H9 (cell line): ENCODE measurements at regions not wholly inside any gene's neighbourhood (a gene's known extent, or its start where the extent isn't known, plus 50 kb on each side); places are given as distances from the start of the nearest gene placed in this dataset.

Experiments used
- DNase-seq: peaks from one replicate; pipeline ENCODE4 v3.0.0-alpha.2; 2017
- H2AFZ ChIP-seq: one replicate; pipeline ENCODE4 v1.6.1; 2013; ENCODE audit warnings: mild to moderate bottlenecking, low read length, control low read depth, moderate library complexity
- H2AK5ac ChIP-seq: 2 replicates; pipeline ENCODE4 v1.6.1; 2013; ENCODE audit warnings: low read length, control low read depth, mixed read lengths; ENCODE audit not compliant: insufficient read length
- H2BK120ac ChIP-seq: one replicate; pipeline ENCODE4 v1.6.1; 2013; ENCODE audit warnings: low read depth, mild to moderate bottlenecking, low read length, control low read depth, inconsistent platforms; ENCODE audit not compliant: poor library complexity, severe bottlenecking
- H2BK12ac ChIP-seq: 2 replicates; pipeline ENCODE4 v1.6.1; 2013; ENCODE audit warnings: low read length, control low read depth, mixed read lengths, low read depth; ENCODE audit not compliant: insufficient read length
- H2BK15ac ChIP-seq: 2 replicates; pipeline ENCODE4 v1.6.1; 2013; ENCODE audit warnings: low read depth, low read length, control low read depth
- H2BK20ac ChIP-seq: one replicate; pipeline ENCODE4 v1.6.1; 2013; ENCODE audit warnings: low read depth, mild to moderate bottlenecking, low read length, control low read depth, inconsistent platforms; ENCODE audit not compliant: poor library complexity, severe bottlenecking
- H2BK5ac ChIP-seq: 2 replicates; pipeline ENCODE4 v1.6.1; 2013; ENCODE audit warnings: low read length, control low read depth, mixed read lengths; ENCODE audit not compliant: insufficient read length
- H3K14ac ChIP-seq: 2 replicates; pipeline ENCODE4 v1.6.1; 2013; ENCODE audit warnings: low read length, control low read depth; ENCODE audit not compliant: insufficient read depth
- H3K18ac ChIP-seq: 2 replicates; pipeline ENCODE4 v1.6.1; 2013; ENCODE audit warnings: low read depth, mild to moderate bottlenecking, mixed read lengths, low read length, control low read depth; ENCODE audit not compliant: insufficient read length
- H3K23ac ChIP-seq: 2 replicates; pipeline ENCODE4 v1.6.1; 2013; ENCODE audit warnings: low read length, control low read depth, mixed read lengths, low read depth; ENCODE audit not compliant: insufficient read length
- H3K23me2 ChIP-seq: 2 replicates; pipeline ENCODE4 v1.6.1; 2013; ENCODE audit warnings: low read depth, mild to moderate bottlenecking, mixed read lengths, low read length, control low read depth; ENCODE audit not compliant: insufficient read length, poor library complexity, severe bottlenecking
- H3K27ac ChIP-seq: 2 replicates; pipeline ENCODE4 v1.5.1; 2013; ENCODE audit warnings: low read length, control low read depth, mixed read lengths, low read depth; ENCODE audit not compliant: insufficient read length
- H3K27me3 ChIP-seq: 2 replicates; pipeline ENCODE4 v1.6.1; 2013; ENCODE audit warnings: low read length, control low read depth, inconsistent platforms; ENCODE audit not compliant: insufficient read depth
- H3K4ac ChIP-seq: 2 replicates; pipeline ENCODE4 v1.6.1; 2013; ENCODE audit warnings: low read depth, mild to moderate bottlenecking, control low read depth, inconsistent platforms, low read length, moderate library complexity
- H3K4me1 ChIP-seq: 2 replicates; pipeline ENCODE4 v1.6.1; 2013; ENCODE audit warnings: low read length, control low read depth, inconsistent platforms; ENCODE audit not compliant: insufficient read depth
- H3K4me2 ChIP-seq: 2 replicates; pipeline ENCODE4 v1.6.1; 2013; ENCODE audit warnings: low read length, control low read depth, mixed read lengths; ENCODE audit not compliant: insufficient read length, insufficient read depth
- H3K56ac ChIP-seq: 2 replicates; pipeline ENCODE4 v1.6.1; 2013; ENCODE audit warnings: low read depth, mild to moderate bottlenecking, mixed read lengths, low read length, control low read depth; ENCODE audit not compliant: insufficient read length
- H3K79me1 ChIP-seq: 2 replicates; pipeline ENCODE4 v1.6.1; 2013; ENCODE audit warnings: low read depth, mild to moderate bottlenecking, moderate library complexity, low read length, control low read depth, inconsistent platforms; ENCODE audit not compliant: insufficient read depth, poor library complexity, severe bottlenecking
- H3K79me2 ChIP-seq: 2 replicates; pipeline ENCODE4 v1.6.1; 2013; ENCODE audit warnings: low read length, control low read depth, inconsistent platforms; ENCODE audit not compliant: insufficient read depth
- H3K9ac ChIP-seq: 2 replicates; pipeline ENCODE4 v1.6.1; 2013; ENCODE audit warnings: low read length, control low read depth, mixed read lengths; ENCODE audit not compliant: insufficient read length; ENCODE audit errors: extremely low read depth
- H3K9me3 ChIP-seq: one replicate; pipeline ENCODE4 v1.6.1; 2013; ENCODE audit warnings: low read depth, low read length, inconsistent platforms; ENCODE audit not compliant: control insufficient read depth
- H3T11ph ChIP-seq: one replicate; pipeline ENCODE4 v1.6.1; 2013; ENCODE audit warnings: mild to moderate bottlenecking, low read length, control low read depth, inconsistent platforms
- H4K20me1 ChIP-seq: one replicate; pipeline ENCODE4 v1.6.1; 2013; ENCODE audit not compliant: control insufficient read depth, insufficient read length, insufficient read depth
- H4K5ac ChIP-seq: 2 replicates; pipeline ENCODE4 v1.6.1; 2013; ENCODE audit warnings: low read depth, mild to moderate bottlenecking, mixed read lengths, low read length, control low read depth; ENCODE audit not compliant: insufficient read length
- H4K8ac ChIP-seq: replicated peaks from 2 replicates; pipeline ENCODE4 v1.6.1; 2013; ENCODE audit warnings: low read length, control low read depth, mixed read lengths, low read depth; ENCODE audit not compliant: insufficient read length
- H4K91ac ChIP-seq: 2 replicates; pipeline ENCODE4 v1.6.1; 2013; ENCODE audit warnings: low read depth, mild to moderate bottlenecking, moderate library complexity, mixed read lengths, low read length, control low read depth; ENCODE audit not compliant: insufficient read length
- H3K27ac Mint-ChIP-seq, 3 experiments: 2 replicates in 2 of 3; 3 replicates in 1 of 3; pipeline ENCODE4 v1.8.0; 2020 to 2021; ENCODE audit warnings: mixed read lengths in 3 of 3, mild to moderate bottlenecking in 1 of 3, moderate library complexity in 1 of 3
- H3K27me3 Mint-ChIP-seq: 2 replicates; pipeline ENCODE4 v1.8.0; 2021; ENCODE audit warnings: low read depth, mild to moderate bottlenecking, moderate library complexity, mixed read lengths
- H3K36me3 Mint-ChIP-seq, 3 experiments: 2 replicates in 2 of 3; 3 replicates in 1 of 3; pipeline ENCODE4 v1.8.0; 2020 to 2021; ENCODE audit warnings: low read depth in 3 of 3, mixed read lengths in 3 of 3; ENCODE audit not compliant: insufficient read depth in 1 of 3
- H3K4me1 Mint-ChIP-seq, 2 experiments: 2 replicates each; pipeline ENCODE4 v1.8.0; 2020; ENCODE audit warnings: mixed read lengths in 2 of 2
- H3K4me3 Mint-ChIP-seq, 2 experiments: 2 replicates in 1 of 2; 3 replicates in 1 of 2; pipeline ENCODE4 v1.8.0; 2020 to 2021; ENCODE audit warnings: mild to moderate bottlenecking in 2 of 2, mixed read lengths in 2 of 2, moderate library complexity in 1 of 2
- H3K9me3 Mint-ChIP-seq, 2 experiments: 2 replicates in 1 of 2; 3 replicates in 1 of 2; pipeline ENCODE4 v1.8.0; 2020; ENCODE audit warnings: mild to moderate bottlenecking in 2 of 2, mixed read lengths in 2 of 2, moderate library complexity in 1 of 2
- WGBS: extraction: QIAGEN DNeasy Blood & Tissue Kit; methylation state at CpG from one replicate; pipeline ENCODE4 v1.1.7; 2013; ENCODE audit warnings: missing lambda C conversion rate, low lambda C conversion rate, mixed read lengths; ENCODE audit not compliant: insufficient read length; ENCODE audit errors: extremely low coverage; 5-methylcytosine and 5-hydroxymethylcytosine counted together
- TF ChIP-seq, protein P1 (sequence below): fragments of 200-600 bp; sonication (generic); conservative IDR thresholded peaks from 3 replicates; pipeline ENCODE4 v1.8.0; 2021; ENCODE audit warnings: antibody characterized with exemption, mild to moderate bottlenecking

DNA sequence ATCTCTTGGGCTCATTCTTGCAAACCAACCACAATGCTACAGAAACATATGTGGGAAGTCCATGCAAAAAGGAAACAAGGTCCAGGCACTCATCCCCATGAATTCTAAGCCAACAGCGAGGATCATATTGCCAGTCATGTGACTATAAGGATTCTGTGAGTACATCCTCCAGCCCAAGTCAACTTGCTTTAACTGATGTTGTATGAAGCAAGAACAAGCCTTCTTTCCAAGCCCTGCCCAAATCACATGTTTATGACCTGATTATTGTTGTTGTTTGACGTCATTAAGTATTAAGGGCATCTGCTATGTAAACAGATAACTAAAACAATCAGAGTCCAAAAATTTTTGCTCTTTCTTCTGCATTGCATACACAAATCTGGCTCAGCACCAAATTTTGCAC, 78.2 kb upstream of the MON1B start:
- Histone ChIP-seq H4K8ac (no peak overlapping the region), H3K18ac (no peak overlapping the region), H2AFZ (no peak overlapping the region), H3K23ac (no peak overlapping the region), H3K56ac (no peak overlapping the region), H3K4me2 (no peak overlapping the region), H2AK5ac (no peak overlapping the region), H3K27me3 (no peaks in the 10 kb centered on the region), H3K4me1 (no peaks in the 10 kb centered on the region), H3T11ph (no peak overlapping the region), H2BK120ac (no peak overlapping the region), H4K91ac (no peak overlapping the region), H3K79me1 (no peaks in the 10 kb centered on the region), H3K9me3 (no peaks in the 10 kb centered on the region), H2BK12ac (no peak overlapping the region), H3K4ac (no peak overlapping the region), H2BK20ac (no peak overlapping the region), H3K23me2 (no peaks in the 10 kb centered on the region), H3K79me2 (no peaks in the 10 kb centered on the region), H3K14ac (no peak overlapping the region), H4K20me1 (no peaks in the 10 kb centered on the region), H2BK5ac (no peak overlapping the region), H4K5ac (no peak overlapping the region), H3K27ac (no peak overlapping the region), H3K9ac (no peak overlapping the region), H2BK15ac (no peak overlapping the region)
- Mint-ChIP-seq H3K36me3 (no peaks in the 10 kb centered on the region), H3K27me3 (no peaks in the 10 kb centered on the region), H3K27ac (no peak overlapping the region), H3K4me3 (no peak overlapping the region), H3K4me1 (no peaks in the 10 kb centered on the region), H3K9me3 (no peaks in the 10 kb centered on the region)
- DNase-seq = no peak
- WGBS = no CpG with 5 or more reads among the region's 2 CpGs
- TF ChIP-seq, protein P1, sequence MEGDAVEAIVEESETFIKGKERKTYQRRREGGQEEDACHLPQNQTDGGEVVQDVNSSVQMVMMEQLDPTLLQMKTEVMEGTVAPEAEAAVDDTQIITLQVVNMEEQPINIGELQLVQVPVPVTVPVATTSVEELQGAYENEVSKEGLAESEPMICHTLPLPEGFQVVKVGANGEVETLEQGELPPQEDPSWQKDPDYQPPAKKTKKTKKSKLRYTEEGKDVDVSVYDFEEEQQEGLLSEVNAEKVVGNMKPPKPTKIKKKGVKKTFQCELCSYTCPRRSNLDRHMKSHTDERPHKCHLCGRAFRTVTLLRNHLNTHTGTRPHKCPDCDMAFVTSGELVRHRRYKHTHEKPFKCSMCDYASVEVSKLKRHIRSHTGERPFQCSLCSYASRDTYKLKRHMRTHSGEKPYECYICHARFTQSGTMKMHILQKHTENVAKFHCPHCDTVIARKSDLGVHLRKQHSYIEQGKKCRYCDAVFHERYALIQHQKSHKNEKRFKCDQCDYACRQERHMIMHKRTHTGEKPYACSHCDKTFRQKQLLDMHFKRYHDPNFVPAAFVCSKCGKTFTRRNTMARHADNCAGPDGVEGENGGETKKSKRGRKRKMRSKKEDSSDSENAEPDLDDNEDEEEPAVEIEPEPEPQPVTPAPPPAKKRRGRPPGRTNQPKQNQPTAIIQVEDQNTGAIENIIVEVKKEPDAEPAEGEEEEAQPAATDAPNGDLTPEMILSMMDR = no peak
